ENCODE measurements at regions not wholly inside any gene's neighbourhood (a gene's known extent, or its start where the extent isn't known, plus 50 kb on each side); places are given as distances from the start of the nearest gene placed in this dataset.

DNA sequence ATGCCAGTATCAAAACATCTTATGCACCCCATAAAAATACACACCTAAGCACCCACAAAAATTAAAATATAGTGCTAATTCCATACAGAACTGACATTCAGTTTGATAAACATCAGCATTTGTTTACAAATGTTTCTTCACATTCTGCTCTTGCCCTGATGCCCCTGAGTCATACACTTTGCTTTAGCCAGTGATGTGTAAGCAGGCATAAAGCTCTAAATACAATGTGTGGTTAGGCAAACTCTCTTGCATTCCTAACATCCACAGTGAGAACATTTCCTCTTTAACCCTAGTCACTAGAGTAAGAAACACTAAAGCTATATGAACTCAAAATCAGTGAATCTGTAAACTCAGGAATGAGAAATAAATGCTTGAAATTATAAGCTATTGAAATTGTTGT, 1060.7 kb downstream of the FAM181B start:
- no peak for DNase-seq (ENCODE audit: low spot score)
- no peak for TF ChIP-seq CTCF (IDR thresholded peaks at IDR 0.05; ENCODE audit: unreplicated experiment)
- Mint-ChIP-seq H3K4me3 (ENCODE audit: unreplicated experiment) (no peak overlapping the region), H3K27me3 (ENCODE audit: unreplicated experiment) (no peaks in the 10 kb centered on the region), H3K9me3 (ENCODE audit: unreplicated experiment) (no peaks in the 10 kb centered on the region), H3K4me1 (ENCODE audit: unreplicated experiment) (no peaks in the 10 kb centered on the region), H3K36me3 (ENCODE audit: low read depth, unreplicated experiment) (no peaks in the 10 kb centered on the region), H3K27ac (ENCODE audit: unreplicated experiment) (no peak overlapping the region)

- Mint-ChIP-seq H3K36me3 (ENCODE audit: low read depth, unreplicated experiment) (no peaks in the 10 kb centered on the region), H3K4me3 (ENCODE audit: unreplicated experiment) (no peak overlapping the region), H3K4me1 (ENCODE audit: unreplicated experiment) (no peaks in the 10 kb centered on the region), H3K27ac (ENCODE audit: unreplicated experiment) (no peak overlapping the region), H3K27me3 (ENCODE audit: unreplicated experiment) (no peaks in the 10 kb centered on the region), H3K9me3 (ENCODE audit: unreplicated experiment) (no peaks in the 10 kb centered on the region)
- no peak for TF ChIP-seq CTCF (IDR thresholded peaks at IDR 0.05; ENCODE audit: unreplicated experiment)
- no peak for DNase-seq (ENCODE audit: low spot score)
Observed at GRCh38 chr11:81669935-81670543, 1063.6 kb downstream of the FAM181B start.

GRCh38 chr11:81658722-81659121, 1074.9 kb downstream of the FAM181B start:
- Mint-ChIP-seq H3K4me1 (ENCODE audit: unreplicated experiment) (no peaks in the 10 kb centered on the region), H3K9me3 (ENCODE audit: unreplicated experiment) (no peaks in the 10 kb centered on the region), H3K36me3 (ENCODE audit: low read depth, unreplicated experiment) (no peaks in the 10 kb centered on the region), H3K27ac (ENCODE audit: unreplicated experiment) (no peak overlapping the region), H3K4me3 (ENCODE audit: unreplicated experiment) (no peak overlapping the region), H3K27me3 (ENCODE audit: unreplicated experiment) (no peaks in the 10 kb centered on the region)
- peak; percentile 56 for TF ChIP-seq CTCF (IDR thresholded peaks at IDR 0.05; ENCODE audit: unreplicated experiment)
- DNase-seq (ENCODE audit: low spot score) = no peak

- no peaks in the 10 kb centered on the region for H3K36me3 Mint-ChIP-seq (ENCODE audit: low read depth, unreplicated experiment)
- no peak overlapping the region for H3K27ac Mint-ChIP-seq (ENCODE audit: unreplicated experiment)
- H3K4me3 Mint-ChIP-seq (ENCODE audit: unreplicated experiment) = no peak overlapping the region
- H3K27me3 Mint-ChIP-seq (ENCODE audit: unreplicated experiment) = no peaks in the 10 kb centered on the region
- no peaks in the 10 kb centered on the region for H3K4me1 Mint-ChIP-seq (ENCODE audit: unreplicated experiment)
- TF ChIP-seq CTCF (IDR thresholded peaks at IDR 0.05; ENCODE audit: unreplicated experiment) = no peak
- DNase-seq (ENCODE audit: low spot score) = no peak
- no peaks in the 10 kb centered on the region for H3K9me3 Mint-ChIP-seq (ENCODE audit: unreplicated experiment)
Observed at GRCh38 chr11:81655351-81655750, 1078.3 kb downstream of the FAM181B start.

GRCh38 chr11:81647374-81647773, 1086.3 kb downstream of the FAM181B start:
- Mint-ChIP-seq H3K27ac (ENCODE audit: unreplicated experiment) (no peak overlapping the region), H3K4me3 (ENCODE audit: unreplicated experiment) (no peak overlapping the region), H3K4me1 (ENCODE audit: unreplicated experiment) (no peaks in the 10 kb centered on the region), H3K27me3 (ENCODE audit: unreplicated experiment) (peaks cover 2% of the 10 kb centered on the region), H3K36me3 (ENCODE audit: low read depth, unreplicated experiment) (no peaks in the 10 kb centered on the region), H3K9me3 (ENCODE audit: unreplicated experiment) (no peaks in the 10 kb centered on the region)
- no peak for TF ChIP-seq CTCF (IDR thresholded peaks at IDR 0.05; ENCODE audit: unreplicated experiment)
- no peak for DNase-seq (ENCODE audit: low spot score)
